Lower leg skin (tissue), 3 donors: ENCODE measurements at regions not wholly inside any gene's neighbourhood (a gene's known extent, or its start where the extent isn't known, plus 50 kb on each side); places are given as distances from the start of the nearest gene placed in this dataset.

Experiments used
- POLR2A ChIP-seq, 2 donors: fragments of 450-650 bp; IDR thresholded peaks; one replicate each; pipeline ENCODE4 v1.6.1; 2016 to 2017; ENCODE audit warnings: antibody characterized with exemption in 2 of 2, mild to moderate bottlenecking in 1 of 2, moderate library complexity in 1 of 2
- TF ChIP-seq, protein P1 (sequence below), 3 donors: fragments of 450-650 bp; IDR thresholded peaks; one replicate each; pipeline ENCODE4 v1.5.1; 2016; ENCODE audit warnings: antibody characterized with exemption in 3 of 3, mild to moderate bottlenecking in 3 of 3, moderate library complexity in 2 of 3

DNA sequence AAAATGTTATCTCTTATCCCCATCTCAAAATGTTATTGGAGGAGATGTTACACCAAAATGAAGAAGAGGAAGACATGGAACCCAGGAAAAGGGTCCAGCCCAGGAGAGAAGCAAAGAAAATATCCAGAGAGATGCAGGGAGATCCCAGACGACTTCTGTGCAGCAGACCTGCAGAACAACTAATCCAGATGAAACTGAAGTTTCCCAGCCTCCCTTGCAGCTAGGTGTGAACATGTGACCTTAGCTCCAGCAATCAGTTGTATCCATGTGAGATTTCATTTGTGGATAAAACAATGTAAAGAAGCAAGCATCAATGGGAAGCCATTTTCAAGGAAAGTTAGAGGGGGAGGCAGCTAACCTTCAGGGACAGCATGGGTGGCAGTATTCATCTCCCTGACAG lies 55.8 kb upstream of the NANOS1 start:
- TF ChIP-seq, protein P1, sequence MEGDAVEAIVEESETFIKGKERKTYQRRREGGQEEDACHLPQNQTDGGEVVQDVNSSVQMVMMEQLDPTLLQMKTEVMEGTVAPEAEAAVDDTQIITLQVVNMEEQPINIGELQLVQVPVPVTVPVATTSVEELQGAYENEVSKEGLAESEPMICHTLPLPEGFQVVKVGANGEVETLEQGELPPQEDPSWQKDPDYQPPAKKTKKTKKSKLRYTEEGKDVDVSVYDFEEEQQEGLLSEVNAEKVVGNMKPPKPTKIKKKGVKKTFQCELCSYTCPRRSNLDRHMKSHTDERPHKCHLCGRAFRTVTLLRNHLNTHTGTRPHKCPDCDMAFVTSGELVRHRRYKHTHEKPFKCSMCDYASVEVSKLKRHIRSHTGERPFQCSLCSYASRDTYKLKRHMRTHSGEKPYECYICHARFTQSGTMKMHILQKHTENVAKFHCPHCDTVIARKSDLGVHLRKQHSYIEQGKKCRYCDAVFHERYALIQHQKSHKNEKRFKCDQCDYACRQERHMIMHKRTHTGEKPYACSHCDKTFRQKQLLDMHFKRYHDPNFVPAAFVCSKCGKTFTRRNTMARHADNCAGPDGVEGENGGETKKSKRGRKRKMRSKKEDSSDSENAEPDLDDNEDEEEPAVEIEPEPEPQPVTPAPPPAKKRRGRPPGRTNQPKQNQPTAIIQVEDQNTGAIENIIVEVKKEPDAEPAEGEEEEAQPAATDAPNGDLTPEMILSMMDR (IDR thresholded peaks at IDR 0.05) = no peak
- no peak for TF ChIP-seq POLR2A (IDR thresholded peaks at IDR 0.05)
